NCI-H748 treated with DMSO at 0.1 percent for 48 hours (cell line): ENCODE measurements at regions not wholly inside any gene's neighbourhood (a gene's known extent, or its start where the extent isn't known, plus 50 kb on each side); places are given as distances from the start of the nearest gene placed in this dataset.
"Not testable (repeated sequence)": the region's sequence is repeated elsewhere in the genome, so short reads cannot be mapped to it uniquely, and the experiment has no call there.

Experiments used
- DNase-seq: peaks from one replicate; lab custom pipeline; 2025; lab: John Stamatoyannopoulos, UW

- DNase-seq: no peak
Measured at GRCh38 chr10:34058845-34059614, 724.6 kb upstream of the NRP1 start.

- not testable (repeated sequence) for DNase-seq
Measured at GRCh38 chr10:34055410-34055985, 721.0 kb upstream of the NRP1 start.

- no peak for DNase-seq
Measured at GRCh38 chr10:34049887-34050286, 715.4 kb upstream of the NRP1 start.

- no peak for DNase-seq
Measured at GRCh38 chr10:34049469-34049868, 715.0 kb upstream of the NRP1 start.

GRCh38 chr10:34047389-34047788, 712.9 kb upstream of the NRP1 start:
- no peak for DNase-seq

GRCh38 chr10:34046506-34047034, 712.1 kb upstream of the NRP1 start:
- no peak for DNase-seq

GRCh38 chr10:34045571-34046190, 711.2 kb upstream of the NRP1 start:
- DNase-seq: no peak

- no peak for DNase-seq
Measured at GRCh38 chr10:34041871-34042270, 707.4 kb upstream of the NRP1 start.

- no peak for DNase-seq
Measured at GRCh38 chr10:34037499-34037898, 703.0 kb upstream of the NRP1 start.

- DNase-seq: not testable (repeated sequence)
Measured at GRCh38 chr10:34035241-34035790, 700.8 kb upstream of the NRP1 start.

- DNase-seq: no peak
Measured at GRCh38 chr10:34033078-34033477, 698.6 kb upstream of the NRP1 start.

- no peak for DNase-seq
Measured at GRCh38 chr10:34032564-34032963, 698.1 kb upstream of the NRP1 start.

- DNase-seq: no peak
Measured at GRCh38 chr10:34031400-34031799, 696.9 kb upstream of the NRP1 start.

GRCh38 chr10:34029455-34029854, 695.0 kb upstream of the NRP1 start:
- no peak for DNase-seq

- no peak for DNase-seq
Measured at GRCh38 chr10:34028936-34029335, 694.5 kb upstream of the NRP1 start.

- DNase-seq: no peak
Measured at GRCh38 chr10:34024693-34025425, 690.4 kb upstream of the NRP1 start.

- no peak for DNase-seq
Measured at GRCh38 chr10:34024282-34024681, 689.8 kb upstream of the NRP1 start.

- no peak for DNase-seq
Measured at GRCh38 chr10:34022195-34022594, 687.7 kb upstream of the NRP1 start.

- DNase-seq: no peak
Measured at GRCh38 chr10:34018784-34019183, 684.3 kb upstream of the NRP1 start.

GRCh38 chr10:34018129-34018528, 683.7 kb upstream of the NRP1 start:
- DNase-seq: no peak

- DNase-seq: no peak
Measured at GRCh38 chr10:34017281-34017680, 682.8 kb upstream of the NRP1 start.

GRCh38 chr10:34016576-34016975, 682.1 kb upstream of the NRP1 start:
- DNase-seq: no peak
